Thyroid gland (tissue), 4 donors: ENCODE measurements at regions not wholly inside any gene's neighbourhood (a gene's known extent, or its start where the extent isn't known, plus 50 kb on each side); places are given as distances from the start of the nearest gene placed in this dataset.

Experiments
- CTCF ChIP-seq, 6 experiments: fragments of 200-600 bp in 3 of 6; fragments of 450-650 bp in 3 of 6; sonication (generic) in 3 of 6; IDR thresholded peaks; one replicate each; pipeline ENCODE4 v1.5.1; 2016 to 2019; ENCODE audit warnings: antibody characterized with exemption in 6 of 6, mild to moderate bottlenecking in 2 of 6, inconsistent platforms in 1 of 6, moderate library complexity in 1 of 6
- POLR2A ChIP-seq, 2 donors: fragments of 450-650 bp; IDR thresholded peaks; one replicate each; pipeline ENCODE4 v1.6.1; 2017; ENCODE audit warnings: antibody characterized with exemption in 2 of 2, mild to moderate bottlenecking in 2 of 2, moderate library complexity in 1 of 2

GRCh38 chr9:80074439-80074838 lies 502.7 kb downstream of the TLE4 start:
- TF ChIP-seq CTCF (IDR thresholded peaks at IDR 0.05) (no peak), POLR2A (IDR thresholded peaks at IDR 0.05) (no peak)
